Keratinocyte (primary cell): ENCODE measurements at regions not wholly inside any gene's neighbourhood (a gene's known extent, or its start where the extent isn't known, plus 50 kb on each side); places are given as distances from the start of the nearest gene placed in this dataset.

ENCODE experiments used
- EZH2 ChIP-seq: IDR thresholded peaks from one replicate; pipeline ENCODE4 v1.6.1; 2012; ENCODE audit warnings: inconsistent platforms, mild to moderate bottlenecking, low read length, moderate library complexity
- TF ChIP-seq, protein P1 (sequence below), 3 experiments: IDR thresholded peaks in 1 of 3; conservative IDR thresholded peaks in 1 of 3; optimal IDR thresholded peaks in 1 of 3; 2 replicates in 2 of 3; 3 replicates in 1 of 3; pipeline versions ENCODE3 to v1.5.1; 2011; ENCODE audit warnings: low read length in 3 of 3, mild to moderate bottlenecking in 3 of 3, moderate library complexity in 2 of 3, control low read depth in 1 of 3, inconsistent platforms in 1 of 3; ENCODE audit not compliant: insufficient read depth in 2 of 3; ENCODE audit errors: extremely low read depth in 1 of 3

DNA sequence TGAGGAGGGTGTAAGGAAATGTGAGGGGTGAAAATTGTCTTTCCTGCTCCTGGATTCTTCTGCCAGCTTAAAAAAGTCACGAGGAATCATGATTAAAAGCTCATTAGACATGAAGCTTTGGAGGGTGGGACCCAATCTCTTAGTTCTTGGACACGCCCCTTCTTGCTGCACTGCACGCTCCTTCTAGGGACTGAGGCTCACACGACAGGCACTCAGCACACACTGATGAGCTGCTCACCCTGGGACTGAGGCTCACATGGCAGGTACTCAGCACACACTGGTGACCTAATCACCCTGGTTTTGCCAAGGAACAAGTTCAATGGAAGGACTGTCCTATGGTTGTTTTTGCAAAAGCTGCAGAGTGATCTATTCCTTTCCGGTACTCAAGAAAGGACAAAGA, 65.8 kb upstream of the ELMO1 start:
- TF ChIP-seq, protein P1, sequence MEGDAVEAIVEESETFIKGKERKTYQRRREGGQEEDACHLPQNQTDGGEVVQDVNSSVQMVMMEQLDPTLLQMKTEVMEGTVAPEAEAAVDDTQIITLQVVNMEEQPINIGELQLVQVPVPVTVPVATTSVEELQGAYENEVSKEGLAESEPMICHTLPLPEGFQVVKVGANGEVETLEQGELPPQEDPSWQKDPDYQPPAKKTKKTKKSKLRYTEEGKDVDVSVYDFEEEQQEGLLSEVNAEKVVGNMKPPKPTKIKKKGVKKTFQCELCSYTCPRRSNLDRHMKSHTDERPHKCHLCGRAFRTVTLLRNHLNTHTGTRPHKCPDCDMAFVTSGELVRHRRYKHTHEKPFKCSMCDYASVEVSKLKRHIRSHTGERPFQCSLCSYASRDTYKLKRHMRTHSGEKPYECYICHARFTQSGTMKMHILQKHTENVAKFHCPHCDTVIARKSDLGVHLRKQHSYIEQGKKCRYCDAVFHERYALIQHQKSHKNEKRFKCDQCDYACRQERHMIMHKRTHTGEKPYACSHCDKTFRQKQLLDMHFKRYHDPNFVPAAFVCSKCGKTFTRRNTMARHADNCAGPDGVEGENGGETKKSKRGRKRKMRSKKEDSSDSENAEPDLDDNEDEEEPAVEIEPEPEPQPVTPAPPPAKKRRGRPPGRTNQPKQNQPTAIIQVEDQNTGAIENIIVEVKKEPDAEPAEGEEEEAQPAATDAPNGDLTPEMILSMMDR (optimal IDR thresholded peaks at IDR 0.05 in 1 of 3, IDR thresholded peaks at IDR 0.05 in 1 of 3, conservative IDR thresholded peaks at IDR 0.05 in 1 of 3; ENCODE audit: extremely low read depth in 1 of 3, insufficient read depth in 2 of 3, low read length in 3 of 3), result no peak
- TF ChIP-seq EZH2, result no peak
